Pancreas (tissue), 10 donors: ENCODE measurements at regions not wholly inside any gene's neighbourhood (a gene's known extent, or its start where the extent isn't known, plus 50 kb on each side); places are given as distances from the start of the nearest gene placed in this dataset.

Source experiments
- ATAC-seq, 4 donors: fragments of 200-7000 bp; cut with Tn5 transposase; one replicate each; pipeline versions ENCODE4 v1.8.0 to v1.9.1; 2020; ENCODE audit warnings: mild to moderate bottlenecking in 4 of 4, moderate library complexity in 4 of 4
- DNase-seq, 6 donors: peaks; one replicate each; pipeline ENCODE4 v3.0.0-alpha.2; 2020
- FAIRE-seq: peaks from 2 replicates; lab custom pipeline; 2012; peaks lifted over from hg19 to GRCh38; lab: Jason Lieb, UNC
- H3K27ac ChIP-seq, 4 donors: fragments of 200-600 bp; sonication (generic); 1 replicate in 3 of 4; 2 replicates in 1 of 4; pipeline versions ENCODE4 v1.5.0 to v1.8.0; 2020
- H3K27me3 ChIP-seq, 4 donors: fragments of 200-600 bp; one replicate each; pipeline ENCODE4 v1.8.0; 2021
- H3K36me3 ChIP-seq, 3 donors: fragments of 200-600 bp; sonication (generic) in 1 of 3; one replicate each; pipeline versions ENCODE4 v1.5.0 to v1.8.0; 2020 to 2021
- H3K4me1 ChIP-seq, 3 donors: fragments of 200-600 bp; one replicate each; pipeline ENCODE4 v1.8.0; 2021
- H3K4me3 ChIP-seq, 4 donors: fragments of 200-600 bp; sonication (generic) in 2 of 4; one replicate each; pipeline versions ENCODE4 v1.5.0 to v1.8.0; 2020 to 2021
- H3K9me3 ChIP-seq, 4 donors: fragments of 200-600 bp; one replicate each; pipeline ENCODE4 v1.8.0; 2021
- WGBS, 2 donors: extraction: QIAGEN DNeasy Blood & Tissue Kit; methylation state at CpG; one replicate each; pipeline ENCODE4 v1.1.7; 2013; 5-methylcytosine and 5-hydroxymethylcytosine counted together
- intact Hi-C, 3 donors: fragments of 100-400 bp; cut with DNase I; formaldehyde crosslinking; loops; one replicate each; pipeline versions ENCODE4 v1.11.1 to v1.14.2; 2022
- TF ChIP-seq, protein P1 (sequence below), 4 donors: fragments of 200-600 bp; sonication (generic) in 3 of 4; IDR thresholded peaks; one replicate each; pipeline versions ENCODE4 v1.5.0 to v1.8.0; 2021; ENCODE audit warnings: antibody characterized with exemption in 4 of 4
- donor health status: healthy with polysubstance abuse.
- donor health status: DM: no; HTN: no; CAD: no; lungs with moderate emphysema.
- donor health status: DM: no; HTN: no; CAD: no.
- donor health status: control.
- donor health status: control.
- donor health status: Bipolar disorder and iron deficiency.
- donor health status: DM: yes; HTN: yes; CAD: no.
- donor health status: DM: no; HTN: no; CAD: no.
- donor health status: DM: no; HTN: no; CAD: no.
- donor health status: DM: yes; HTN: yes; CAD: no.

- 48 to 66% methylated on average over 2 of the region's 2 CpGs for WGBS, 2 donors
- H3K27ac ChIP-seq, result no peak overlapping the region
- ATAC-seq (no peak), FAIRE-seq (no peak), DNase-seq (no peak)
- no peaks in the 10 kb centered on the region for H3K4me1 ChIP-seq
- H3K36me3 ChIP-seq, result no peaks in the 10 kb centered on the region
- no peaks in the 10 kb centered on the region for H3K9me3 ChIP-seq
- no peaks in the 10 kb centered on the region for H3K27me3 ChIP-seq
- TF ChIP-seq, protein P1, sequence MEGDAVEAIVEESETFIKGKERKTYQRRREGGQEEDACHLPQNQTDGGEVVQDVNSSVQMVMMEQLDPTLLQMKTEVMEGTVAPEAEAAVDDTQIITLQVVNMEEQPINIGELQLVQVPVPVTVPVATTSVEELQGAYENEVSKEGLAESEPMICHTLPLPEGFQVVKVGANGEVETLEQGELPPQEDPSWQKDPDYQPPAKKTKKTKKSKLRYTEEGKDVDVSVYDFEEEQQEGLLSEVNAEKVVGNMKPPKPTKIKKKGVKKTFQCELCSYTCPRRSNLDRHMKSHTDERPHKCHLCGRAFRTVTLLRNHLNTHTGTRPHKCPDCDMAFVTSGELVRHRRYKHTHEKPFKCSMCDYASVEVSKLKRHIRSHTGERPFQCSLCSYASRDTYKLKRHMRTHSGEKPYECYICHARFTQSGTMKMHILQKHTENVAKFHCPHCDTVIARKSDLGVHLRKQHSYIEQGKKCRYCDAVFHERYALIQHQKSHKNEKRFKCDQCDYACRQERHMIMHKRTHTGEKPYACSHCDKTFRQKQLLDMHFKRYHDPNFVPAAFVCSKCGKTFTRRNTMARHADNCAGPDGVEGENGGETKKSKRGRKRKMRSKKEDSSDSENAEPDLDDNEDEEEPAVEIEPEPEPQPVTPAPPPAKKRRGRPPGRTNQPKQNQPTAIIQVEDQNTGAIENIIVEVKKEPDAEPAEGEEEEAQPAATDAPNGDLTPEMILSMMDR (IDR thresholded peaks at IDR 0.05), result no peak
- intact Hi-C loops, result no loop called here
- H3K4me3 ChIP-seq, result no peak overlapping the region
Observed at GRCh38 chr15:53462651-53463050, 296.8 kb downstream of the WDR72 start.

DNA sequence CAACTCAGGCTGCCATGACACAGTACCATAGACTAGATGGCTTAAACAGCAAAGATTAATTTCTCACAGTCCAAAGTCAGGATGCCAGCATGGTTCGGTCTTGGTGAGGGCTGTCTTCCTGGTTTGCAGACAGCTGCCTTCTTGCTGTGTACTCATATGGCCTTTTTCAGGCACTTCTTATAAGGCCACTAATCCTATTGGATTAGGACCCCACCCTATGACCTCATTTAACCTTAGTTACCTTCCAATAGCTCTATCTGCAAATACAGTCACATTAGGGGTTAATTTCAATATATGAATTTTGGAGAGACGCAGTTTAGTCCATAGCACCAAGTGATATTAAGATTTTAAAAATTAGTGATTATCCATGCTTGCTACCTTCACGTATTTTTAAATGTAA, 297.8 kb downstream of the WDR72 start:
- WGBS, 2 donors, result 95 to 96% methylated on average over 3 of the region's 3 CpGs
- Histone ChIP-seq H3K4me1 (peaks cover 0 to 7% (median 0%) of the 10 kb centered on the region in 3 donors), H3K36me3 (no peaks in the 10 kb centered on the region), H3K27ac (no peak overlapping the region), H3K27me3 (no peaks in the 10 kb centered on the region), H3K4me3 (no peak overlapping the region), H3K9me3 (no peaks in the 10 kb centered on the region)
- ATAC-seq (no peak), DNase-seq (no peak), FAIRE-seq (no peak)
- intact Hi-C loops, result no loop called here
- TF ChIP-seq, protein P1 (IDR thresholded peaks at IDR 0.05), result no peak

DNA sequence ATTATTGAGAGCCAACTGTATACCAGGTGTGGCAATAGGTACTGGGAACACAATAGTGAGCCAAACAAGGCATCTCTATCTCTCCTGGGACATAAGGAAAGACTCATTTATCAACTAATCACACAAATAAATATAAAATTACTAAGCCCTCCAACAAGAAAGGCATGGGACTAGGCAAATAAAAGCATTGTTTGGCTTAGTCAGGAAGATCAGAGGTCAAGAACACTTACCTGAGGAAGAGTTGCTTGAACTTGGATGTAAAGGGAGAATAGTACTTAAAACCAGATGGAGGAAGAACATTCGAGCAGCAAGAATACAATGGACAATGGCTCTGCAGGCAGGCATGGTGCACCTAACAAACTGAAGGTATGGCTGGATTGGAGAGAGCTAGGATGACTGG, 300.7 kb downstream of the WDR72 start:
- Histone ChIP-seq H3K36me3 (no peaks in the 10 kb centered on the region), H3K27me3 (no peaks in the 10 kb centered on the region), H3K4me3 (no peak overlapping the region), H3K27ac (no peak overlapping the region), H3K4me1 (peaks cover 9 to 23% (median 17%) of the 10 kb centered on the region in 3 donors), H3K9me3 (no peaks in the 10 kb centered on the region)
- intact Hi-C loops, result loop anchor here in 1 of 3 donors (10.0 kb wide), 1 partner anchor 674 kb away; no protein-coding TSS in a partner anchor
- no peak for ATAC-seq
- 58 to 65% methylated on average over 1 of the region's 1 CpG for WGBS, 2 donors
- DNase-seq, result no peak
- FAIRE-seq, result no peak
- TF ChIP-seq, protein P1 (IDR thresholded peaks at IDR 0.05), result no peak

- Histone ChIP-seq H3K36me3 (no peaks in the 10 kb centered on the region), H3K4me3 (no peak overlapping the region), H3K27me3 (no peaks in the 10 kb centered on the region), H3K27ac (no peak overlapping the region), H3K9me3 (no peaks in the 10 kb centered on the region), H3K4me1 (peaks cover 15 to 31% (median 23%) of the 10 kb centered on the region in 3 donors)
- intact Hi-C loops, result loop anchor here in 1 of 3 donors (10.0 kb wide), 1 partner anchor 673 kb away; no protein-coding TSS in a partner anchor
- no peak for FAIRE-seq
- DNase-seq, result no peak
- no peak for ATAC-seq
- TF ChIP-seq, protein P1 (IDR thresholded peaks at IDR 0.05), result no peak
- 87 to 89% methylated on average over 3 of the region's 3 CpGs for WGBS, 2 donors
Observed at GRCh38 chr15:53457479-53457878, 302.0 kb downstream of the WDR72 start.
